Esophagus muscularis mucosa (tissue), 4 donors: ENCODE measurements at regions not wholly inside any gene's neighbourhood (a gene's known extent, or its start where the extent isn't known, plus 50 kb on each side); places are given as distances from the start of the nearest gene placed in this dataset.
"Not testable (repeated sequence)": the region's sequence is repeated elsewhere in the genome, so short reads cannot be mapped to it uniquely, and the experiment has no call there.

Source experiments
- DNase-seq: peaks from one replicate; pipeline ENCODE4 v3.0.0-alpha.2; 2017; ENCODE audit errors: extremely low spot score
- H3K27ac ChIP-seq, 4 donors: fragments of 200-600 bp; sonication (generic); replicated peaks in 1 of 4; 1 replicate in 3 of 4; 2 replicates in 1 of 4; pipeline ENCODE4 v1.5.1; 2016 to 2019; ENCODE audit warnings: mild to moderate bottlenecking in 1 of 4
- H3K27me3 ChIP-seq, 4 donors: fragments of 200-600 bp; sonication (generic); one replicate each; pipeline versions ENCODE4 v1.5.1 to v1.6.0; 2016 to 2019
- H3K36me3 ChIP-seq, 4 donors: fragments of 200-600 bp; sonication (generic); one replicate each; pipeline ENCODE4 v1.5.1; 2016 to 2019
- H3K4me1 ChIP-seq, 4 donors: fragments of 200-600 bp; sonication (generic); one replicate each; pipeline ENCODE4 v1.5.1; 2016 to 2019
- H3K4me3 ChIP-seq, 4 donors: fragments of 200-600 bp; sonication (generic); 1 replicate in 2 of 4; 2 replicates in 2 of 4; pipeline ENCODE4 v1.5.1; 2016 to 2019; ENCODE audit warnings: mild to moderate bottlenecking in 4 of 4, moderate library complexity in 1 of 4
- H3K9me3 ChIP-seq, 4 donors: fragments of 200-600 bp; sonication (generic); 1 replicate in 3 of 4; 2 replicates in 1 of 4; pipeline ENCODE4 v1.5.1; 2016 to 2019
- CTCF ChIP-seq, 3 experiments: fragments of 200-600 bp in 2 of 3; fragments of 450-650 bp in 1 of 3; sonication (generic) in 2 of 3; IDR thresholded peaks; one replicate each; pipeline ENCODE4 v1.5.1; 2017 to 2019; ENCODE audit warnings: antibody characterized with exemption in 3 of 3, mild to moderate bottlenecking in 2 of 3, moderate library complexity in 1 of 3
- EP300 ChIP-seq: sonication (generic); formaldehyde crosslinking; IDR thresholded peaks from one replicate; pipeline ENCODE4 v1.6.1; 2017; ENCODE audit warnings: antibody characterized with exemption
- POLR2A ChIP-seq: fragments of 450-650 bp; IDR thresholded peaks from one replicate; pipeline ENCODE4 v1.6.1; 2017; ENCODE audit warnings: antibody characterized with exemption, moderate library complexity, mild to moderate bottlenecking, low read depth
- POLR2AphosphoS5 ChIP-seq, 2 donors: sonication (generic); formaldehyde crosslinking; IDR thresholded peaks; one replicate each; pipeline ENCODE4 v1.6.1; 2017; ENCODE audit warnings: antibody characterized with exemption in 2 of 2
- WGBS: methylation state at CpG from one replicate; pipeline ENCODE4 v1.1.5; 2018; 5-methylcytosine and 5-hydroxymethylcytosine counted together
- intact Hi-C: fragments of 100-400 bp; cut with DNase I; formaldehyde crosslinking; loops from one replicate; pipeline ENCODE4 v1.15.1; 2023

DNA sequence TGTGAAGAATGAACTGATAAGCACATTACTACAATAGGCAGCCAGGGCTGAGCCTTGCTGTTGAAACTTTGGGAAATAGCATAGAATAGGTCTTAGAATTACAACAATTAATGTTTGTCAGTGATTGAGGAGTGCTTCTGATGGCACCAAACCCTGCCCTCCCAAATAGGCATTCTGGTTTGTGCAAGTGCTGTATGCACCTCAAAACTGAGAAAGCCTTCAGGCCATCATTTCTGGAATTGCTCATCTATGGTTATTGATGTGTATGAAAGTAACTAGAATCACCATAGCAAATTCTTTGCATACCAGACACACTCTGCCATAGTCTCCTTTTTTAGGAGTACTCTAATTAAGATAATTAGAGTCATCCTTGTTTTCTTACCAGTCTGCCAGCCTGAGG is 585.0 kb upstream of the MBL2 start:
- no peak overlapping the region for H3K27ac ChIP-seq
- no peak for DNase-seq
- no peaks in the 10 kb centered on the region for H3K36me3 ChIP-seq
- no peaks in the 10 kb centered on the region for H3K4me1 ChIP-seq
- intact Hi-C loops: no loop called here
- H3K9me3 ChIP-seq: no peaks in the 10 kb centered on the region
- no peaks in the 10 kb centered on the region for H3K27me3 ChIP-seq
- TF ChIP-seq POLR2A: no peak
- no peak for TF ChIP-seq CTCF (IDR thresholded peaks at IDR 0.05)
- no peak for TF ChIP-seq EP300
- TF ChIP-seq POLR2AphosphoS5 (IDR thresholded peaks at IDR 0.05): no peak
- no peak overlapping the region for H3K4me3 ChIP-seq

DNA sequence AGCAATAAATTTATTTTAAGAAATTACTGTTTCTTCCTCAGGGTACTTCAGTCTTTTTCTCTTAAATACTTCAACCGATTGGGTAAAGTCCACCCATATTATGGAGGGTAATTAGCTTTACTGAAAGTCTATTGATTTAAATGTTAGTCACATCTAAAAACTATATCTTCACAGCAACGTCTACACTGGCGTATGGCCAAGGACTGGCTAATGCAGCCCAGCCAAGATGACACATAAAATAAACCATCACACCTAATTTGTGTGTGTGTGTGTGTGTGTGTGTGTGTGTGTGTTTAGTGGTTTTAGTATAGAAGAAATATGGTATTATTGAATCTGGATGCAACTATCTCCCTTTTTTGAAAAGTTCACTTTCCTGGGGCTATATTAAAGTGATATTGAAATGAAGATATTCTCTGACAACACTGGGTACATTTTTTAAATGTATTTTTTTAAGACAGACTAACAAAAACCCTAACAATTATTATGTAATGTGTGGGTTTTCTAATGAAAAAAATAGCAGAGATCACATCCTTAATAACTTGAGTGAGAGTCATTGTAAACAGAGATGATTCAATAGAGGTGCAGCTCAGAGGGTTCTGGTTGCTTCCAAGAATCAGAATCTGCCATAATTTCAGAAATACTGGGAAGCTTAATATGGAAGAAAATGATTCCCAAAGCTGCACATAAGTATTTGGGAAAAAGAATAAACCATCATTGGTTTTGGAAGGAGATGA is 584.2 kb upstream of the MBL2 start:
- no peaks in the 10 kb centered on the region for H3K9me3 ChIP-seq
- H3K27me3 ChIP-seq: no peaks in the 10 kb centered on the region
- H3K36me3 ChIP-seq: no peaks in the 10 kb centered on the region
- 57% methylated on average over 3 of the region's 3 CpGs for WGBS
- no peak for DNase-seq
- no peaks in the 10 kb centered on the region for H3K4me1 ChIP-seq
- intact Hi-C loops: no loop called here
- H3K4me3 ChIP-seq: no peak overlapping the region
- H3K27ac ChIP-seq: no peak overlapping the region
- no peak for TF ChIP-seq POLR2AphosphoS5 (IDR thresholded peaks at IDR 0.05)
- no peak for TF ChIP-seq EP300
- no peak for TF ChIP-seq POLR2A
- TF ChIP-seq CTCF (IDR thresholded peaks at IDR 0.05): no peak

DNA sequence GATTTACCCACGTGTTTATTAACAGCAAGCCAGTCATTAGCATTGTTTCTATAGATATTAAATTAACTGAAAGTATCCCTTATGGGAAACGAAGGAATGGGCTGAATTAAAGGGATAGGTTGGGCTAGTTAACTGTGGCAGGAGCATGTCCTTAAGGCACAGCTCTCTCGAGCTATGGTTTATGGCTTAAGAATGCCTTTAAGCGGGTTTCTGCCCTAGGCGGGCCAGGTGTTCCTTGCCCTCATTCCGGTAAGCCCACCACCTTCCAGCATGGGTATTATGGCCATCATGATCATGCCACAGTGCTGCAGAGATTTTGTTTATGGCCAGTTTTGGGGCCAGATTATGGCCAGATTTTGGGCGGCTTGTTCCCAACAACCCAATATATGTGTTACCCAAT is 569.9 kb upstream of the MBL2 start:
- H3K4me1 ChIP-seq, H3K27me3 ChIP-seq, H3K27ac ChIP-seq, H3K4me3 ChIP-seq, H3K36me3 ChIP-seq, intact Hi-C loops, DNase-seq, H3K9me3 ChIP-seq: not testable (repeated sequence)
- WGBS: 88% methylated on average over 7 of the region's 7 CpGs

DNA sequence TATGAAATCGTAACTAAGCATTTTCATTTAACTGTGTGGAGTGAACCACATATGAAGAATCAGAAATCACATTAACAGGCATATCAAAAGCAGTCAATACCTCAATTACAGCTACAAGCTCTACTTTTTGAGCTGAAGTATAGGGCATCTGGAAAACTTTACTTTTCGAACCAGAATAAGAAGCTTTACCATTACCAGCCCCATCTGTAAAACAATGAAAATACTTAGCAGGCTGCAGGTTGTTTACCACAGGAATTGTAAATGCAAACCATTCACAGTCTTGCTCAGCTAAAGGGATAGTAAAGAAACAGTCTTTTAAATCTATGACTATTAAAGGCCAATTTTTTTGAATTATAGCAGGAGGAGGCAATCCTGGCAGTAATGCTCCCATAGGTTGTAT is 565.6 kb upstream of the MBL2 start:
- H3K27ac ChIP-seq, DNase-seq, intact Hi-C loops, H3K36me3 ChIP-seq, H3K4me1 ChIP-seq, H3K27me3 ChIP-seq, H3K4me3 ChIP-seq: not testable (repeated sequence)
- 70% methylated on average over 2 of the region's 2 CpGs for WGBS
- peaks cover 0 to 14% (median 6%) of the 10 kb centered on the region in 4 donors for H3K9me3 ChIP-seq

DNA sequence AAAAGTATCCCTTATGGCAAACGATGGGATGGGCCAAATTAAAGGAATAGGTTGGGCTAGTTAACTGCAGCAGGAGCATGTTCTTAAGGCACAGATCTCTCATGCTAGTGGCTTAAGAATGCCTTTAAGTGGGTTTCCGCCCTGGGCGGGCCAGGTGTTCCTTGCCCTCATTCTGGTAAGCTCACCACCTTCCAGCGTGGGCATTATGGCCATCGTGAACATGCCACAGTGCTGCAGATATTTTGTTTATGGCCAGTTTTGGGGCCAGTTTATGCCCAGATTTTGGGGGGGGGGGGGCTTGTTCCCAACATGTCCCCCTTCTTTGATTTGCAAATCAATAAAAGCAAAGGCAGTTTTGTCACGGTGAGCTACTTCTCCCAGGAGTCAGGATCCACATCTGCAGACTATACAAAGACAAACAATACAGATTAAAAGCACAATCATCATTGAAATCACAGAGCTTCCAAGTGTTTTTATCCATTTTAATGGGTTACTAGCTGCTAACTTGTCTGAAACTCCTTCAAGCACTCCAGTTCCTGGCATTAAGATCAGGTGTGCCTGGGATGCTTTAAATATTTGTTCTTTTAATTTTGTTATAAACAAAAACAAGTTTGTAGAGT is 563.3 kb upstream of the MBL2 start:
- H3K4me3 ChIP-seq, DNase-seq, H3K27ac ChIP-seq, H3K36me3 ChIP-seq, H3K27me3 ChIP-seq, intact Hi-C loops, H3K4me1 ChIP-seq: not testable (repeated sequence)
- WGBS: 93% methylated on average over 6 of the region's 6 CpGs
- H3K9me3 ChIP-seq: peaks cover 0 to 14% (median 6%) of the 10 kb centered on the region in 4 donors

DNA sequence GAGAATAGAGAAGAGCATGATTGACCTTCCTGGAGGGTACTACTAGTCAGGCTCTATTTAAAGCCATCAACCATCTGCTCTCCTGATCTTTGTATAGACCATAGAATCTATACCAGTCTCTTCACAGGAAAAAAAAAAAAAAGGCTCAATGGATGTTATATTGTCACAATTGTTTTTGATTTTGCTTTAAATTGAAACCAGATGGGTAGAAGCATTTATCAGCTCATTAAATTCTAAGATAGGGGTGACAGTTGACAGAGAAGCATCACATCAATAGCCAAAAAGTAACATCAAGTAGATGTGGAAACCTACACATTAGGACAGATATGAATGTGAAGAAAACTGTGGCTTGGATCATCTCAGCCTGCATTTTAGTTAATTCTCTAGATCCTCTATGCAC is 558.9 kb upstream of the MBL2 start:
- no peak overlapping the region for H3K27ac ChIP-seq
- intact Hi-C loops: no loop called here
- H3K27me3 ChIP-seq: no peaks in the 10 kb centered on the region
- no peaks in the 10 kb centered on the region for H3K4me1 ChIP-seq
- no peak for TF ChIP-seq CTCF (IDR thresholded peaks at IDR 0.05)
- TF ChIP-seq POLR2AphosphoS5 (IDR thresholded peaks at IDR 0.05): no peak
- TF ChIP-seq EP300: no peak
- TF ChIP-seq POLR2A: no peak
- no peaks in the 10 kb centered on the region for H3K36me3 ChIP-seq
- DNase-seq: no peak
- peaks cover 0 to 12% (median 5%) of the 10 kb centered on the region in 4 donors for H3K9me3 ChIP-seq
- no peak overlapping the region for H3K4me3 ChIP-seq

DNA sequence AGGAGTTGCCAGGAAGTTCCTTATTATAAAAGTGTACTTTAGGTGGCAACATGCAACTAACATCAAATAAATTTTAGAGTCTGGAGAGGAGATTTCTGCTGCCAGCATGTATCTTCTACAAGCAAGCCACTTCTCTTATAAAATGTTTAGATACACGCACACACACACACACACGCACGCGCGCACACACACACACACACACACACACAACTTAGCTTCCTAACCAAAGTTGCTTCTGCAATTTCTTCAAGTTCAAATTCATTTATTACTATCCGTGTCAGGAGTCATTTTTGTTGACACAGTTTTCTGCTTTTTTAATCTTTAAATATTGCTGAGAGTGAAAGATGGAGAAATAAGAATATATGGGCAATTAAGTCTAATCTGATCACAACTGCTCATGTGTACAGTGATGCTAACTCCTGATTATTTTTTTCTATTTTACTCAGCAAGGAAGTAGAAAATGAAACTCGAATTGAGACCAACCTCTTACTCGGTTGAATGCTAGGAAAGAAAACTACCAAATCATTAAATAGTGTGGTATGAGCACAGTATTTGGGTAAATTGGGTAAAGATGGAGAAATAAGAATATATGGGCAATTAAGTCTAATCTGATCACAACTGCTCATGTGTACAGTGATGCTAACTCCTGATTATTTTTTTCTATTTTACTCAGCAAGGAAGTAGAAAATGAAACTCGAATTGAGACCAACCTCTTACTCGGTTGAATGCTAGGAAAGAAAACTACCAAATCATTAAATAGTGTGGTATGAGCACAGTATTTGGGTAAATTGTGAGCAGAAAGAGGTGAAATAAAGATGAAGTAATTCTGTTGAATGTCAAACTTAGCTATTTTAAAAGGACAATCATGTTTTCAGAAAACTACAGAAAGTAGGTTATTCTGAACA is 554.1 kb upstream of the MBL2 start:
- 59% methylated on average over 10 of the region's 10 CpGs for WGBS
- H3K4me1 ChIP-seq, H3K4me3 ChIP-seq, H3K36me3 ChIP-seq, intact Hi-C loops, DNase-seq, H3K27me3 ChIP-seq, H3K9me3 ChIP-seq, H3K27ac ChIP-seq: not testable (repeated sequence)
